ENCODE measurements at regions not wholly inside any gene's neighbourhood (a gene's known extent, or its start where the extent isn't known, plus 50 kb on each side); places are given as distances from the start of the nearest gene placed in this dataset.

- WGBS, 2 donors = 59 to 70% methylated on average over 7 of the region's 7 CpGs
- no peak for TF ChIP-seq POLR2A (IDR thresholded peaks at IDR 0.05)
- TF ChIP-seq CTCF (IDR thresholded peaks at IDR 0.05) = no peak
- H3K4me3 ChIP-seq (ENCODE audit: low read depth, poor library complexity, severe bottlenecking) = no peak overlapping the region
- intact Hi-C loops (cut with DNase I; ENCODE audit: low total_unique reads) = no loop called here
- DNase-seq (ENCODE audit: low spot score in 2 of 2) = no peak
These were observed 289.5 kb upstream of the CDYL start for GRCh38 chr6:4486568-4487315.

GRCh38 chr6:4485735-4486134 is 290.5 kb upstream of the CDYL start:
- TF ChIP-seq CTCF (IDR thresholded peaks at IDR 0.05) (no peak), POLR2A (IDR thresholded peaks at IDR 0.05) (no peak)
- intact Hi-C loops (cut with DNase I; ENCODE audit: low total_unique reads) = no loop called here
- DNase-seq (ENCODE audit: low spot score in 2 of 2) = no peak
- 84 to 88% methylated on average over 5 of the region's 5 CpGs for WGBS, 2 donors
- H3K4me3 ChIP-seq (ENCODE audit: low read depth, poor library complexity, severe bottlenecking) = no peak overlapping the region

- intact Hi-C loops (cut with DNase I; ENCODE audit: low total_unique reads) = no loop called here
- 90 to 94% methylated on average over 14 to 29 of the region's 29 CpGs for WGBS, 2 donors
- no peak for DNase-seq (ENCODE audit: low spot score in 2 of 2)
- no peak overlapping the region for H3K4me3 ChIP-seq (ENCODE audit: low read depth, poor library complexity, severe bottlenecking)
- no peak for TF ChIP-seq CTCF (IDR thresholded peaks at IDR 0.05)
- no peak for TF ChIP-seq POLR2A (IDR thresholded peaks at IDR 0.05)
These were observed 293.7 kb upstream of the CDYL start for GRCh38 chr6:4482461-4482860.

- DNase-seq (ENCODE audit: low spot score in 2 of 2) = no peak
- intact Hi-C loops (cut with DNase I; ENCODE audit: low total_unique reads) = no loop called here
- no peak for TF ChIP-seq POLR2A (IDR thresholded peaks at IDR 0.05)
- no peak for TF ChIP-seq CTCF (IDR thresholded peaks at IDR 0.05)
- no peak overlapping the region for H3K4me3 ChIP-seq (ENCODE audit: low read depth, poor library complexity, severe bottlenecking)
- 70 to 76% methylated on average over 10 of the region's 10 CpGs for WGBS, 2 donors
These were observed 295.1 kb upstream of the CDYL start for GRCh38 chr6:4480788-4481735.

- WGBS, 2 donors = 82 to 89% methylated on average over 3 of the region's 3 CpGs
- TF ChIP-seq POLR2A (IDR thresholded peaks at IDR 0.05) = no peak
- TF ChIP-seq CTCF (IDR thresholded peaks at IDR 0.05) = no peak
- H3K4me3 ChIP-seq (ENCODE audit: low read depth, poor library complexity, severe bottlenecking) = no peak overlapping the region
- DNase-seq (ENCODE audit: low spot score in 2 of 2) = no peak
- intact Hi-C loops (cut with DNase I; ENCODE audit: low total_unique reads) = no loop called here
These were observed 298.1 kb upstream of the CDYL start for GRCh38 chr6:4478098-4478497.

Measured in lower leg skin (tissue), 4 donors.